Astrocyte (in vitro differentiated cells and primary cell): ENCODE measurements at regions not wholly inside any gene's neighbourhood (a gene's known extent, or its start where the extent isn't known, plus 50 kb on each side); places are given as distances from the start of the nearest gene placed in this dataset.

Experiments
- EZH2 ChIP-seq: IDR thresholded peaks from 2 replicates; pipeline ENCODE4 v1.6.1; 2012; ENCODE audit warnings: mild to moderate bottlenecking, low read length, inconsistent platforms; ENCODE audit not compliant: insufficient read depth
- TF ChIP-seq, protein P1 (sequence below): IDR thresholded peaks from 2 replicates; pipeline ENCODE4 v1.5.1; 2011; ENCODE audit warnings: low read depth, mild to moderate bottlenecking, inconsistent platforms, low read length, moderate library complexity; ENCODE audit not compliant: insufficient read depth

DNA sequence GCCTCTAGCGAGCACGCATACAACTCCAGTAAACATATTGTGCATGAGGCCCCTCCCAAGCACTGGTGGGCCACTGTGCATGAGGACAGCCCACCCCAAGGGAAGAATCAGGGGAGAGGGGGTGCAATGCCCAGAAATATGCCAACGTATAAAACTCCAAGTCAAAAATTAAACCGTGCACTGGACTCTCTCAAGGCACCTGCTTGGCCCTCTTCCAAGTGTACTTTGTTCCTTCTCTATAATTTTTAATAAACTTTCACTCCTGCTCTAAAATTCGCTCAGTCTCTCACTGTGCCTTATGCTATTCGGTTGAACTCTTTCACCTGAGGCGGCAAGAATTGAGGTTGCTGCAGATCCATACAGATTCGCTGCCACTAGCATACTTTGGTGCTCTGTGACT lies 465.3 kb upstream of the TENM4 start:
- TF ChIP-seq, protein P1, sequence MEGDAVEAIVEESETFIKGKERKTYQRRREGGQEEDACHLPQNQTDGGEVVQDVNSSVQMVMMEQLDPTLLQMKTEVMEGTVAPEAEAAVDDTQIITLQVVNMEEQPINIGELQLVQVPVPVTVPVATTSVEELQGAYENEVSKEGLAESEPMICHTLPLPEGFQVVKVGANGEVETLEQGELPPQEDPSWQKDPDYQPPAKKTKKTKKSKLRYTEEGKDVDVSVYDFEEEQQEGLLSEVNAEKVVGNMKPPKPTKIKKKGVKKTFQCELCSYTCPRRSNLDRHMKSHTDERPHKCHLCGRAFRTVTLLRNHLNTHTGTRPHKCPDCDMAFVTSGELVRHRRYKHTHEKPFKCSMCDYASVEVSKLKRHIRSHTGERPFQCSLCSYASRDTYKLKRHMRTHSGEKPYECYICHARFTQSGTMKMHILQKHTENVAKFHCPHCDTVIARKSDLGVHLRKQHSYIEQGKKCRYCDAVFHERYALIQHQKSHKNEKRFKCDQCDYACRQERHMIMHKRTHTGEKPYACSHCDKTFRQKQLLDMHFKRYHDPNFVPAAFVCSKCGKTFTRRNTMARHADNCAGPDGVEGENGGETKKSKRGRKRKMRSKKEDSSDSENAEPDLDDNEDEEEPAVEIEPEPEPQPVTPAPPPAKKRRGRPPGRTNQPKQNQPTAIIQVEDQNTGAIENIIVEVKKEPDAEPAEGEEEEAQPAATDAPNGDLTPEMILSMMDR, result no peak
- TF ChIP-seq EZH2, result no peak
